Coronary artery (tissue), 2 donors: ENCODE measurements at regions not wholly inside any gene's neighbourhood (a gene's known extent, or its start where the extent isn't known, plus 50 kb on each side); places are given as distances from the start of the nearest gene placed in this dataset.

Source experiments
- DNase-seq: peaks from one replicate; pipeline ENCODE4 v3.0.0-alpha.2; 2017; ENCODE audit warnings: low spot score
- H3K27ac ChIP-seq, 2 donors: fragments of 200-600 bp; sonication (generic); one replicate each; pipeline ENCODE4 v1.5.1; 2016 to 2019
- H3K4me3 ChIP-seq: fragments of 200-600 bp; sonication (generic); 2 replicates; pipeline ENCODE4 v1.5.1; 2016; ENCODE audit warnings: mild to moderate bottlenecking, moderate library complexity
- CTCF ChIP-seq: fragments of 200-600 bp; sonication (generic); IDR thresholded peaks from one replicate; pipeline ENCODE4 v1.5.1; 2019; ENCODE audit warnings: antibody characterized with exemption

- H3K4me3 ChIP-seq = no peak overlapping the region
- no peak overlapping the region for H3K27ac ChIP-seq
- DNase-seq = no peak
- TF ChIP-seq CTCF = no peak
Observed at GRCh38 chrX:150282953-150283352, 80.2 kb upstream of the MAMLD1 start.

- Histone ChIP-seq H3K27ac (no peak overlapping the region), H3K4me3 (no peak overlapping the region)
- no peak for TF ChIP-seq CTCF
- peak; percentile 53 for DNase-seq
Observed at GRCh38 chrX:150291014-150291413, 72.1 kb upstream of the MAMLD1 start.

GRCh38 chrX:150293311-150294013, 69.7 kb upstream of the MAMLD1 start:
- Histone ChIP-seq H3K27ac (no peak overlapping the region), H3K4me3 (no peak overlapping the region)
- no peak for TF ChIP-seq CTCF
- DNase-seq = no peak

- no peak overlapping the region for H3K27ac ChIP-seq
- DNase-seq = no peak
- TF ChIP-seq CTCF = no peak
- no peak overlapping the region for H3K4me3 ChIP-seq
Observed at GRCh38 chrX:150298841-150299551, 64.1 kb upstream of the MAMLD1 start.

- Histone ChIP-seq H3K4me3 (no peak overlapping the region), H3K27ac (no peak overlapping the region)
- peak; percentile 28 for DNase-seq
- TF ChIP-seq CTCF = no peak
Observed at GRCh38 chrX:150299579-150299978, 63.5 kb upstream of the MAMLD1 start.

- H3K27ac ChIP-seq = no peak overlapping the region
- no peak for DNase-seq
- H3K4me3 ChIP-seq = no peak overlapping the region
- TF ChIP-seq CTCF = no peak
Observed at GRCh38 chrX:150303386-150304097, 59.6 kb upstream of the MAMLD1 start.
